HepG2 (cell line): ENCODE measurements at regions not wholly inside any gene's neighbourhood (a gene's known extent, or its start where the extent isn't known, plus 50 kb on each side); places are given as distances from the start of the nearest gene placed in this dataset.

Experiments
- HOXA9 ChIP-seq: sonication (generic); formaldehyde crosslinking; IDR thresholded peaks from 2 replicates; pipeline ENCODE4 v1.8.1; 2022; ENCODE audit warnings: missing genetic modification reagents, mild to moderate bottlenecking, moderate library complexity, borderline replicate concordance
- IKZF1 ChIP-seq: fragments of 450-650 bp; IDR thresholded peaks from 2 replicates; pipeline ENCODE4 v1.7.1; 2016
- MED8 ChIP-seq: sonication (generic); formaldehyde crosslinking; IDR thresholded peaks from 2 replicates; pipeline ENCODE4 v1.8.1; 2023; ENCODE audit warnings: mild to moderate bottlenecking, missing genetic modification reagents; ENCODE audit not compliant: insufficient replicate concordance
- MEIS2 ChIP-seq: sonication (generic); formaldehyde crosslinking; IDR thresholded peaks from 2 replicates; pipeline ENCODE4 v1.9.0; 2021; ENCODE audit warnings: mild to moderate bottlenecking, missing genetic modification reagents
- NONO ChIP-seq, 2 experiments: fragments of 450-650 bp in 1 of 2; sonication (generic) in 1 of 2; formaldehyde crosslinking in 1 of 2; IDR thresholded peaks in 1 of 2; conservative IDR thresholded peaks in 1 of 2; 2 replicates each; pipeline versions ENCODE4 v1.6.1 to v1.8.0; 2017 to 2022; ENCODE audit warnings: mild to moderate bottlenecking in 1 of 2, missing genetic modification reagents in 1 of 2, moderate library complexity in 1 of 2
- TCF7L2 ChIP-seq: IDR thresholded peaks from 2 replicates; pipeline ENCODE4 v1.6.1; 2011; ENCODE audit warnings: mild to moderate bottlenecking, low read depth, low read length, moderate library complexity
- THYN1 ChIP-seq: sonication (generic); formaldehyde crosslinking; IDR thresholded peaks from 2 replicates; pipeline ENCODE4 v1.8.1; 2023; ENCODE audit warnings: low read depth, mild to moderate bottlenecking, moderate library complexity, missing genetic modification reagents, borderline replicate concordance
- TOPORS ChIP-seq: sonication (generic); formaldehyde crosslinking; IDR thresholded peaks from 2 replicates; pipeline ENCODE4 v1.8.0; 2023; ENCODE audit warnings: mild to moderate bottlenecking, missing genetic modification reagents
- ZNF10 ChIP-seq: sonication (generic); formaldehyde crosslinking; IDR thresholded peaks from 2 replicates; pipeline ENCODE4 v1.4.0; 2020; ENCODE audit warnings: mild to moderate bottlenecking, low read depth, missing genetic modification reagents, borderline replicate concordance
- ZNF34 ChIP-seq: sonication (generic); formaldehyde crosslinking; IDR thresholded peaks from 2 replicates; pipeline ENCODE4 v1.4.0; 2020; ENCODE audit warnings: mild to moderate bottlenecking, missing genetic modification reagents, borderline replicate concordance
- ZNF367 ChIP-seq: sonication (generic); formaldehyde crosslinking; IDR thresholded peaks from 2 replicates; pipeline ENCODE4 v1.4.0; 2020; ENCODE audit warnings: missing genetic modification reagents, borderline replicate concordance
- ZNF572 ChIP-seq: sonication (generic); formaldehyde crosslinking; IDR thresholded peaks from 2 replicates; pipeline ENCODE4 v1.5.1; 2020; ENCODE audit warnings: mild to moderate bottlenecking, missing genetic modification reagents
- TF ChIP-seq, protein P1 (sequence below), 2 experiments: sonication (generic) in 1 of 2; formaldehyde crosslinking in 1 of 2; IDR thresholded peaks; 2 replicates each; pipeline versions ENCODE4 v1.4.0 to v1.6.1; 2016 to 2020; ENCODE audit warnings: borderline replicate concordance in 1 of 2, low read depth in 1 of 2, mild to moderate bottlenecking in 1 of 2, missing genetic modification reagents in 1 of 2
- TF ChIP-seq, protein P2 (sequence below): sonication (generic); formaldehyde crosslinking; IDR thresholded peaks from 2 replicates; pipeline ENCODE4 v1.8.0; 2022; ENCODE audit warnings: missing genetic modification reagents, mild to moderate bottlenecking, inconsistent platforms, borderline replicate concordance
- TF ChIP-seq, protein P3 (sequence below): sonication (generic); formaldehyde crosslinking; IDR thresholded peaks from 2 replicates; pipeline ENCODE4 v1.8.1; 2023; ENCODE audit warnings: mild to moderate bottlenecking, missing genetic modification reagents
- TF ChIP-seq, protein P4 (sequence below): IDR thresholded peaks from 2 replicates; pipeline ENCODE4 v1.6.1; 2018; ENCODE audit warnings: missing genetic modification reagents
- TF ChIP-seq, protein P5 (sequence below): sonication (generic); formaldehyde crosslinking; IDR thresholded peaks from 2 replicates; pipeline ENCODE4 v1.8.0; 2022; ENCODE audit warnings: low read depth, missing genetic modification reagents

DNA sequence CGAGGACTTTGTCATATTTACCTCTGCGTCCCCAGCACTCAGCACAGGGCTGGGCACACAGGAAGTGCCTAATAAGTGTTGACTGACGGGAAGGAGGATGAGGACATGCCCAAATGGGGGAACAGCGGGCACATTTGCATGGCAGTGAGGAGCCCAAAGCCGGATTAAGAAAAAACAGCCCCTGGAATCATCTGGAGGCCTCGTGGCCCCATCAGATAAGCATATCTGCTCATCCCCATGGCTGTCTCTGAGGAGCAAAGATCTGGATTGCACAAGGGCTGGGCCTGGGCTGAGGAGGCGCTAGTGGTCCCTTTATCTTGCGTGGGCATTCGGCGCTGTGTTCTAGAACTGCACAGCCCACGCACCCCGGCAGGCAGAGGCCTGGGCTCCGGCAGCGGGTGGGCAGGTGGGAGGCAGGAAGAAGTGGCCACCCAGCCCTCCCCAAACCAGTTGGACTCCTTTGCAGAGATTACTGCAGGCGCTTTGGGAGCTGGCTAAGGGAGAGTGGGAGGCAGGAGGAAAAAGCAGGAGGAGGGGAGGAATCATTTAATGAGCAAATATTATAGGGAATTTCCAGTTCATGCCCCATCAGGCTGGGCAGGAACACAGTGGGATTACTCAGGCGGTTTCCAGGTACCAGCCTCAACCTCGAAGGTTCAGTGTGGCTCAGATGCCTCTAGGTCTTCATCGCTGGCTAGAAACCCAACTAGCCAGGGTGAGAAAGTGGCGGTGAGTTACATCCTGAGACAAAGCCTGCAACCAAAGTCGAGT is 108.1 kb downstream of the CEBPB start (continued):
- TF ChIP-seq ZNF367 (CRISPR knock-in tag) = no peak
- TF ChIP-seq HOXA9 (CRISPR knock-in tag) = no peak
- TF ChIP-seq IKZF1 = no peak
- TF ChIP-seq TCF7L2 = no peak
- no peak for TF ChIP-seq NONO (IDR thresholded peaks at IDR 0.05)
- TF ChIP-seq NONO (CRISPR knock-in tag; conservative IDR thresholded peaks at IDR 0.05) = peak; percentile 70; the same call in 1 of the 2 replicates
- no peak for TF ChIP-seq ZNF10 (CRISPR knock-in tag)
- TF ChIP-seq, protein P1, sequence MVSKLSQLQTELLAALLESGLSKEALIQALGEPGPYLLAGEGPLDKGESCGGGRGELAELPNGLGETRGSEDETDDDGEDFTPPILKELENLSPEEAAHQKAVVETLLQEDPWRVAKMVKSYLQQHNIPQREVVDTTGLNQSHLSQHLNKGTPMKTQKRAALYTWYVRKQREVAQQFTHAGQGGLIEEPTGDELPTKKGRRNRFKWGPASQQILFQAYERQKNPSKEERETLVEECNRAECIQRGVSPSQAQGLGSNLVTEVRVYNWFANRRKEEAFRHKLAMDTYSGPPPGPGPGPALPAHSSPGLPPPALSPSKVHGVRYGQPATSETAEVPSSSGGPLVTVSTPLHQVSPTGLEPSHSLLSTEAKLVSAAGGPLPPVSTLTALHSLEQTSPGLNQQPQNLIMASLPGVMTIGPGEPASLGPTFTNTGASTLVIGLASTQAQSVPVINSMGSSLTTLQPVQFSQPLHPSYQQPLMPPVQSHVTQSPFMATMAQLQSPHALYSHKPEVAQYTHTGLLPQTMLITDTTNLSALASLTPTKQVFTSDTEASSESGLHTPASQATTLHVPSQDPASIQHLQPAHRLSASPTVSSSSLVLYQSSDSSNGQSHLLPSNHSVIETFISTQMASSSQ (IDR thresholded peaks at IDR 0.05; ENCODE audit: low read depth) = no peak
- TF ChIP-seq, protein P1 (CRISPR knock-in tag; IDR thresholded peaks at IDR 0.05; ENCODE audit: borderline replicate concordance) = no peak
- TF ChIP-seq ZNF34 (CRISPR knock-in tag) = no peak
- TF ChIP-seq, protein P2, sequence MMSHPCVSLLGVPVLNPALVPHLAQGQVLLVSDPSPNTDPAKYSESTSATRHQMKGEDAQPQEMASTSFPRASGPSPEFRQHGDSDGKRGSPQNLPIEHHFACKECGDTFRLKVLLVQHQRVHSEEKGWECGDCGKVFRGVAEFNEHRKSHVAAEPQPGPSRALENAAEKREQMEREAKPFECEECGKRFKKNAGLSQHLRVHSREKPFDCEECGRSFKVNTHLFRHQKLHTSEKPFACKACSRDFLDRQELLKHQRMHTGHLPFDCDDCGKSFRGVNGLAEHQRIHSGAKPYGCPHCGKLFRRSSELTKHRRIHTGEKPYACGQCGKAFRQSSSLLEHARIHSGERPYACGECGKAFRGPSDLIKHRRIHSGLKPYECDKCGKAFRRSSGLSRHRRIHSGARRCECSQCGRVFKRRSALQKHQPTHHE = no peak
- no peak for TF ChIP-seq MED8 (CRISPR knock-in tag)
- no peak for TF ChIP-seq MEIS2
- 0 out of 2 replicates have a peak, but pooled peaks have one; percentile 36 for TF ChIP-seq ZNF572 (CRISPR knock-in tag)
- TF ChIP-seq THYN1 = no peak
- TF ChIP-seq, protein P3, sequence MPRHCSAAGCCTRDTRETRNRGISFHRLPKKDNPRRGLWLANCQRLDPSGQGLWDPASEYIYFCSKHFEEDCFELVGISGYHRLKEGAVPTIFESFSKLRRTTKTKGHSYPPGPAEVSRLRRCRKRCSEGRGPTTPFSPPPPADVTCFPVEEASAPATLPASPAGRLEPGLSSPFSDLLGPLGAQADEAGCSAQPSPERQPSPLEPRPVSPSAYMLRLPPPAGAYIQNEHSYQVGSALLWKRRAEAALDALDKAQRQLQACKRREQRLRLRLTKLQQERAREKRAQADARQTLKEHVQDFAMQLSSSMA (CRISPR knock-in tag) = no peak
- TF ChIP-seq TOPORS (CRISPR knock-in tag) = no peak
- TF ChIP-seq, protein P4, sequence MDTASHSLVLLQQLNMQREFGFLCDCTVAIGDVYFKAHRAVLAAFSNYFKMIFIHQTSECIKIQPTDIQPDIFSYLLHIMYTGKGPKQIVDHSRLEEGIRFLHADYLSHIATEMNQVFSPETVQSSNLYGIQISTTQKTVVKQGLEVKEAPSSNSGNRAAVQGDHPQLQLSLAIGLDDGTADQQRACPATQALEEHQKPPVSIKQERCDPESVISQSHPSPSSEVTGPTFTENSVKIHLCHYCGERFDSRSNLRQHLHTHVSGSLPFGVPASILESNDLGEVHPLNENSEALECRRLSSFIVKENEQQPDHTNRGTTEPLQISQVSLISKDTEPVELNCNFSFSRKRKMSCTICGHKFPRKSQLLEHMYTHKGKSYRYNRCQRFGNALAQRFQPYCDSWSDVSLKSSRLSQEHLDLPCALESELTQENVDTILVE (CRISPR knock-in tag) = no peak
- TF ChIP-seq, protein P5, sequence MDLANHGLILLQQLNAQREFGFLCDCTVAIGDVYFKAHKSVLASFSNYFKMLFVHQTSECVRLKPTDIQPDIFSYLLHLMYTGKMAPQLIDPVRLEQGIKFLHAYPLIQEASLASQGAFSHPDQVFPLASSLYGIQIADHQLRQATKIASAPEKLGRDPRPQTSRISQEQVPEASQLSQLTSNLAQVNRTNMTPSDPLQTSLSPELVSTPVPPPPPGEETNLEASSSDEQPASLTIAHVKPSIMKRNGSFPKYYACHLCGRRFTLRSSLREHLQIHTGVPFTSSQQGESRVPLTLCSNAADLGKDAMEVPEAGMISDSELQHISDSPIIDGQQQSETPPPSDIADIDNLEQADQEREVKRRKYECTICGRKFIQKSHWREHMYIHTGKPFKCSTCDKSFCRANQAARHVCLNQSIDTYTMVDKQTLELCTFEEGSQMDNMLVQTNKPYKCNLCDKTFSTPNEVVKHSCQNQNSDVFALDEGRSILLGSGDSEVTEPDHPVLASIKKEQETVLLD (CRISPR knock-in tag) = no peak
